ENCODE measurements at regions not wholly inside any gene's neighbourhood (a gene's known extent, or its start where the extent isn't known, plus 50 kb on each side); places are given as distances from the start of the nearest gene placed in this dataset.
"Not testable (repeated sequence)": the region's sequence is repeated elsewhere in the genome, so short reads cannot be mapped to it uniquely, and the experiment has no call there.

GRCh38 chr5:98546924-98547323, 226.5 kb upstream of the RGMB start:
- DNase-seq (ENCODE audit: low read depth in 3 of 3), result not testable (repeated sequence)

- DNase-seq (ENCODE audit: low read depth in 3 of 3), result no peak
Observed at GRCh38 chr5:98556712-98557111, 216.8 kb upstream of the RGMB start.

GRCh38 chr5:98557916-98558315, 215.5 kb upstream of the RGMB start:
- DNase-seq (ENCODE audit: low read depth in 3 of 3), result no peak

GRCh38 chr5:98563885-98564653, 209.4 kb upstream of the RGMB start:
- no peak for DNase-seq (ENCODE audit: low read depth in 3 of 3)

GRCh38 chr5:98564836-98565235, 208.6 kb upstream of the RGMB start:
- DNase-seq (ENCODE audit: low read depth in 3 of 3), result no peak

- DNase-seq (ENCODE audit: low read depth in 3 of 3), result no peak
Observed at GRCh38 chr5:98568336-98568735, 205.1 kb upstream of the RGMB start.

- DNase-seq (ENCODE audit: low read depth in 3 of 3), result no peak
Observed at GRCh38 chr5:98569288-98569687, 204.2 kb upstream of the RGMB start.

- DNase-seq (ENCODE audit: low read depth in 3 of 3), result no peak
Observed at GRCh38 chr5:98570010-98570409, 203.5 kb upstream of the RGMB start.

GRCh38 chr5:98570661-98571191, 202.7 kb upstream of the RGMB start:
- no peak for DNase-seq (ENCODE audit: low read depth in 3 of 3)

GRCh38 chr5:98573834-98574320, 199.6 kb upstream of the RGMB start:
- no peak for DNase-seq (ENCODE audit: low read depth in 3 of 3)

- DNase-seq (ENCODE audit: low read depth in 3 of 3), result no peak
Observed at GRCh38 chr5:98576275-98576674, 197.2 kb upstream of the RGMB start.

GRCh38 chr5:98578438-98578837, 195.0 kb upstream of the RGMB start:
- no peak for DNase-seq (ENCODE audit: low read depth in 3 of 3)

GRCh38 chr5:98581112-98581997, 192.1 kb upstream of the RGMB start:
- DNase-seq (ENCODE audit: low read depth in 3 of 3), result no peak

GRCh38 chr5:98583586-98583985, 189.9 kb upstream of the RGMB start:
- no peak for DNase-seq (ENCODE audit: low read depth in 3 of 3)

GRCh38 chr5:98585661-98586310, 187.7 kb upstream of the RGMB start:
- DNase-seq (ENCODE audit: low read depth in 3 of 3), result no peak

- no peak for DNase-seq (ENCODE audit: low read depth in 3 of 3)
Observed at GRCh38 chr5:98586581-98586980, 186.9 kb upstream of the RGMB start.

- no peak for DNase-seq (ENCODE audit: low read depth in 3 of 3)
Observed at GRCh38 chr5:98587166-98587565, 186.3 kb upstream of the RGMB start.

- DNase-seq (ENCODE audit: low read depth in 3 of 3), result no peak
Observed at GRCh38 chr5:98588215-98588614, 185.2 kb upstream of the RGMB start.

GRCh38 chr5:98593418-98593817, 180.0 kb upstream of the RGMB start:
- DNase-seq (ENCODE audit: low read depth in 3 of 3), result no peak

- DNase-seq (ENCODE audit: low read depth in 3 of 3), result no peak
Observed at GRCh38 chr5:98594098-98594497, 179.4 kb upstream of the RGMB start.

GRCh38 chr5:98599016-98599415, 174.4 kb upstream of the RGMB start:
- no peak for DNase-seq (ENCODE audit: low read depth in 3 of 3)

GRCh38 chr5:98602534-98603112, 170.8 kb upstream of the RGMB start:
- DNase-seq (ENCODE audit: low read depth in 3 of 3), result no peak

Data from stimulated activated CD4-positive, alpha-beta T cell treated with anti-CD3 and anti-CD28 coated beads, TNF-alpha, amount 100 ng/mL, for 48 hours (primary cell).